ENCODE measurements at regions not wholly inside any gene's neighbourhood (a gene's known extent, or its start where the extent isn't known, plus 50 kb on each side); places are given as distances from the start of the nearest gene placed in this dataset.

GRCh38 chr9:103761466-103761865 lies 332.6 kb upstream of the SMC2 start:
- intact Hi-C loops (cut with DNase I; ENCODE audit: low total_unique reads): no loop called here
- no peaks in the 10 kb centered on the region for H3K27me3 ChIP-seq
- no peaks in the 10 kb centered on the region for H3K9me3 ChIP-seq
- TF ChIP-seq CTCF (IDR thresholded peaks at IDR 0.05): no peak
- no peak for TF ChIP-seq POLR2A (IDR thresholded peaks at IDR 0.05)
- no peak for TF ChIP-seq POLR2AphosphoS5 (IDR thresholded peaks at IDR 0.05)
- no peak for TF ChIP-seq EP300 (IDR thresholded peaks at IDR 0.05)
- H3K4me3 ChIP-seq: no peak overlapping the region
- no peak for DNase-seq
- no peaks in the 10 kb centered on the region for H3K36me3 ChIP-seq
- H3K4me1 ChIP-seq: no peaks in the 10 kb centered on the region
- WGBS, 5 donors: 46 to 65% (median 52%) methylated on average over 2 of the region's 2 CpGs
- no peak overlapping the region for H3K27ac ChIP-seq

- TF ChIP-seq EP300 (IDR thresholded peaks at IDR 0.05) (no peak), CTCF (IDR thresholded peaks at IDR 0.05) (no peak), POLR2A (IDR thresholded peaks at IDR 0.05) (no peak)
- no peak overlapping the region for H3K4me3 ChIP-seq
- H3K27ac ChIP-seq: no peak overlapping the region
- 52 to 77% (median 68%) methylated on average over 2 of the region's 2 CpGs for WGBS, 5 donors
- intact Hi-C loops (cut with DNase I; ENCODE audit: low total_unique reads): no loop called here
- H3K27me3 ChIP-seq: no peaks in the 10 kb centered on the region
- no peak for DNase-seq
- no peaks in the 10 kb centered on the region for H3K4me1 ChIP-seq
- H3K9me3 ChIP-seq: no peaks in the 10 kb centered on the region
- H3K36me3 ChIP-seq: no peaks in the 10 kb centered on the region
Observed at GRCh38 chr9:103789686-103790085, 304.4 kb upstream of the SMC2 start.

- peak in 1 of 2 donors; percentile 4 for DNase-seq
- Histone ChIP-seq H3K36me3 (no peaks in the 10 kb centered on the region), H3K4me1 (no peaks in the 10 kb centered on the region), H3K27me3 (no peaks in the 10 kb centered on the region), H3K27ac (no peak overlapping the region), H3K4me3 (no peak overlapping the region), H3K9me3 (no peaks in the 10 kb centered on the region)
- 22 to 52% (median 37%) methylated on average over 1 of the region's 1 CpG for WGBS, 5 donors
- intact Hi-C loops (cut with DNase I; ENCODE audit: low total_unique reads): no loop called here
- TF ChIP-seq POLR2AphosphoS5 (IDR thresholded peaks at IDR 0.05) (no peak), POLR2A (IDR thresholded peaks at IDR 0.05) (no peak), CTCF (IDR thresholded peaks at IDR 0.05) (no peak), EP300 (IDR thresholded peaks at IDR 0.05) (no peak)
Observed at GRCh38 chr9:103798620-103799019, 295.5 kb upstream of the SMC2 start.

DNA sequence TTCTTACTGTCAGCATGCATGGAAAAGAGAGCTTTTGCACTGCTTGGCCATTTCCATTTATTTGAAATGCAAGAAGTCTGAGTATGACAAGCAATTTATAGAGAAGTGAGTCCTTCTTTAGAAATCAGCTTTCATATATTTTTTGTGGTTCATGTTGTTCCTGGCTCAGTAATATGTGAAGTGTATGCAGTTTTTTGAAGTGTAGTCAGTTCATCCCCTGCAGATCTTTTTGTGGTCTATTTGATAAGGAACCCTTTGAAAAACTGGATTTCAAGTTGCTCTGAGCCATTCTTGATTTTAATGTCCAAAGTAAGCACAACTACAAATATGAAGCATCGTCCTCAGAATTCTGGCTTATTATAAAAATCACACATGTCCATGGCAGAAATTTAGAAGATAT lies 294.1 kb upstream of the SMC2 start:
- intact Hi-C loops (cut with DNase I; ENCODE audit: low total_unique reads): no loop called here
- no peaks in the 10 kb centered on the region for H3K36me3 ChIP-seq
- TF ChIP-seq EP300 (IDR thresholded peaks at IDR 0.05) (no peak), CTCF (IDR thresholded peaks at IDR 0.05) (no peak), POLR2AphosphoS5 (IDR thresholded peaks at IDR 0.05) (no peak), POLR2A (IDR thresholded peaks at IDR 0.05) (no peak)
- H3K4me1 ChIP-seq: no peaks in the 10 kb centered on the region
- no peaks in the 10 kb centered on the region for H3K27me3 ChIP-seq
- H3K4me3 ChIP-seq: no peak overlapping the region
- no peak overlapping the region for H3K27ac ChIP-seq
- 77 to 82% (median 79%) methylated on average over 1 of the region's 1 CpG for WGBS, 5 donors
- no peaks in the 10 kb centered on the region for H3K9me3 ChIP-seq
- no peak for DNase-seq

Data from stomach (tissue), 8 donors.